GM21423 (cell line): ENCODE measurements at regions not wholly inside any gene's neighbourhood (a gene's known extent, or its start where the extent isn't known, plus 50 kb on each side); places are given as distances from the start of the nearest gene placed in this dataset.
A peak's percentile ranks its signal among the peaks of the same experiment; 100 is the strongest.

Experiments
- ATAC-seq: cut with Tn5 transposase; IDR thresholded peaks from one replicate; pipeline ENCODE4 v1.9.1; 2021; ENCODE audit warnings: mild to moderate bottlenecking, moderate library complexity; ENCODE audit not compliant: unreplicated experiment

- ATAC-seq, result no peak
Measured at GRCh38 chr13:76538004-76538403, 348.2 kb downstream of the KCTD12 start.

GRCh38 chr13:76533251-76533650, 353.0 kb downstream of the KCTD12 start:
- no peak for ATAC-seq

DNA sequence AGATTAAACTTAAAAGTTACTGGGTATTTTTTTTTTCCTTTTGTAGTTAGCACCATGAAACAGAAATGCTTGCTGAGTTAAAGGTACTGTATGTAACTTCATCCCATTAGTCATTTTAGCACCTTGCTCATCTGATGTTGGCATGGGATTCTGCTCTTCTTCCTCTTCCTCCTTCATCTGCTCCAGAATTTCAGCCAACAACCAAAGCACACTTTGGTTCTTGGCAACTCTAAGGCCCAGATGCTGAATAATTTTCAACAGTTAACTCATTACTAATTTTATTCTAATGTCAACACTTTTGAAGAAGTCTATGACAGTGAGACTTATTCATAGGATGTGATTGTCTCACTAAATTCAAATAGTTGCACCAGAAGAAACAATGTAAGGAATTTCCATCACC, 359.2 kb downstream of the KCTD12 start:
- no peak for ATAC-seq

GRCh38 chr13:76523740-76524340, 362.4 kb downstream of the KCTD12 start:
- no peak for ATAC-seq

DNA sequence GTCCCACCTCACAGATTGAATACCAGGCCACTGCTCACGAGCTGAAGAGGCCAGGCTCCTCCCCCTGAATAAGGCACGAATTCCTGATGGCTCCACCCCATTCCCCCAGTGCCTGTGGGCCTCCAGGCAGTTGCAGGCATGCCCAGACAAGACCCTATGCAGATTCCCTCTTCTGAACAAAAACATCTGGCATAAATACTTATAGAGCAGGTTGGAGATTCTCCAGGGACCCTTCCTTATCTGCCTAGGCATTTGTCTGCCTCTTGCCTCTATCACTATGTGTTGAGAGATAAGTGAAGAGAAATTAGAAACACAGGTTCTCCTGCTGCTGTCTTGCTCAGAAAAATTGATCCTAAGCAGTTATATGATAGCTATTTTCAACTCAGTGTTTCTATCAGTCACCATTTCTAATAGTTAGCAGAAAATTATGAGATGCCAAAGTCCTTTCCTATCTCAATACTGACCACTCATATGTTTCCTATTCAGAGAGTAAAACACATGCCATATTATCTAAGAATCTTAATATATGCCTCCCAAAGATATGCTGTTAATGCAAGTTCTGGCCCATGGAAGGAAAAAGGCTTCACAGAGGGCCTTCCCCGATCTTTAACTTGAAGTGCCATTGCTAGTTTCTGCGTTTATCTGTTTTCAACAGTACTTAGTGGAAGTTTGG, 364.0 kb downstream of the KCTD12 start:
- no peak for ATAC-seq

DNA sequence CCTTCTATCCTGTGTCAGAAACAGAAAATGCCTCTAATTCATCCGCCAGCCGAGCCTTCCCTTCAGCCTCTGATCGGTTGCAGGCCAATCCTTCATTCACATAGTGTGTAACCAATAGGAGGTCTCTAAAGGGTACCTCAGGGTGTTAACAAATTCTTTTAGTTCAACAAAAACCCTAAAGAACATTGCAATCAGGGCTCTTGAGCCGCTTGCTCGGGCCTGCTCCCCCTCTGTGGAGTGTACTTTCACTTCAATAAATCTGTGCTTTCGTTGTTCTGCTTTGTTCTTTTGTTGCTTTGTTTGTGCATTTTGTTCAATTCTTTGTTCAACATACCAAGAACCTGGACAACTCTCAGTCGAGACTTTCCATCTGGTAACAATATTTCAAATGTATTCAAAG, 366.5 kb downstream of the KCTD12 start:
- ATAC-seq, result no peak

- no peak for ATAC-seq
Measured at GRCh38 chr13:76516586-76516985, 369.6 kb downstream of the KCTD12 start.

DNA sequence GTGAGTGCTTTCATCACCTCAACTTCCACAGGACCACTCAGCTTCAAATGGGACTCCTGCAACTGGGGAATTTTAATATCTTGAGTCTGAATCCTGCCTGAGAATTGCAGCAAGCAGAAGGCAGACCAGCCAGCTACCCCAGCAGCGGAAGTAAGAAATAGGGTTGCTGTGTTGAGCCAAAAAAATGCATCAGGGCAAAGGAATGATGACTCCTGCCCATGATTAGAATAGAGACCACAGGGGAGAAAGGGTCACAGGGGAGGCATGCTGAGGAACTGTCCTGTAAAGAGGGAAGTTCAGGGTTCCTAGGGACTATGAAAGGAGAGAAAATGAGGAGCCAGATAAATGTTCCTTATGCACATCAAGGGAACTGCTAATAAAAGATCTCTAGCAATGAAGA, 370.2 kb downstream of the KCTD12 start:
- no peak for ATAC-seq

DNA sequence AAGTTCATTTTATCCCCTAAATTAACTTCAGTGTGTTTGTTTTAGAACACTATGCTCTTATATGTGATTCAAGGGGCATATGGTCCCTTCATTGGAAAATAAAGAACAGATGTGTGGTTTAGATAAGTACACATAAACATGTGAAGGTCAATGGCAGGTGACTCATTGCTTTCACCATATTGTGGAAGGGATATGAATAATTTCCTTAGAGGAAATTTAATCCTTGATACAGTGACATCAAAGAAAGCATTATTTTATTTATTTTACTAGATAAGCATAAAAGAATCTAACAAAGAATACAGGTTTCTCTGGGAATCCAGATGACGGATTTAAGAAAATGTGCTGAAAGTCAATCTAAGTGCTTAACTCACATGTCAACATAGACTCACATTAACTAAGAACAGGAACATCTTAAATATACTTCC, 373.5 kb downstream of the KCTD12 start:
- ATAC-seq, result no peak

GRCh38 chr13:76505437-76505836, 380.8 kb downstream of the KCTD12 start:
- no peak for ATAC-seq

- ATAC-seq, result no peak
Measured at GRCh38 chr13:76503766-76504165, 382.4 kb downstream of the KCTD12 start.

DNA sequence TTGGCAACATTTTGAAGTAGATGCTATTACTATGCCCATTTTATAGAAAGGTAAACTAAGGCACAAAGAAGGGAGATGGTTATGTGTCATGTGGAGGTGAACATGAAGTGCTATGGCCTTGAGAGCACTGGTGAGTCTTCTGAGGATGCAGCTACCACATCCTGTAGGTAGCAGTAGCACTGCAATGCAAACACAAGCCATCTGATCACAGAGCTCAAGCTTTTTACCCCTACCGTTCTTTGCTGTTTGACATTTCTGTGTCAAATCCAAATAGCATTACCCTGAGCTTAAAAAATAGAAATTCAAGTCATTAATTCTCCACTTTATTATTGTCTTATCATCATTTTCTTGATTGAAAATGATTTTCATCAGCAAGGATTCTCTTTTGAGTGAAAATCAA, 382.9 kb downstream of the KCTD12 start:
- no peak for ATAC-seq

DNA sequence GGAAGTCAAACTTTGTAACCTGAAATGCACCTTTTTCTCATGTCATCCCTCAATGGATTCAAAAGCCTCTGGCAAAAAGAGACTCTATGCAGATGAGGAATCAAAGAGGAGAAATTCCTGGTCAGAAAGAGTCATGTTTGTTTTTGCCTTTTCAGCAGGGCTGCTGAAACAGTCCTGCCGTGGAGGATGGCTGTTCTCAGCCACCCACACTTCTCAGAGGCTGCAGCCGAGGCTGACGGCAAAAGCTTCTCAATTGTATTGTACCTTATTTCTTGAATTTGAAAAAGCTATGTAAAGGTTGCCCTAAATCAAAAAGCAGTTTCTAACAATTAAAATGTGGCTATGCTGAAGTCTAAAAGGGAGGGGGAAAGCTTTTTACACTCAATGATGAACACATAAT, 385.3 kb downstream of the KCTD12 start:
- no peak for ATAC-seq

- ATAC-seq, result no peak
Measured at GRCh38 chr13:76499891-76500290, 386.3 kb downstream of the KCTD12 start.

- ATAC-seq, result no peak
Measured at GRCh38 chr13:76489274-76489673, 396.9 kb downstream of the KCTD12 start.

- no peak for ATAC-seq
Measured at GRCh38 chr13:76481738-76482137, 404.5 kb downstream of the KCTD12 start.

DNA sequence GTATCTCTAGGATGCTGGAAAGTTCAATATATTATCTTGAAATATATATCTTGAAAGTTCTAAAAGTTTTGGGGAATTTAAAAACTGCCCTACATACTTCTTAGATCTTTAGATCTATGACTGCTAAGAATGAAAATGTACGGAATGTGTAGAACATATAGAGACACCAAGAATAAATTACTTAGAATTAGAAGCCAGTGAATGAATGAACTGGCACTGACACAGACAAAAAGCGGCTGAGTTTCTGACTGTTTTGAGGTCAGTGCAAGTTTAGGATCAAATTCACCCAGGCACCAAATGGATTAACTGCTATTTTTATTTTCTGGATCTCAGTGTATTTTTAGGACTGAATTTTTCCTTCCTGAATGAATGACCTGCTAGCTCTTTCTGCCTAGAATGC, 411.2 kb downstream of the KCTD12 start:
- no peak for ATAC-seq

- no peak for ATAC-seq
Measured at GRCh38 chr13:76474356-76474755, 411.8 kb downstream of the KCTD12 start.

GRCh38 chr13:76473552-76474134, 412.6 kb downstream of the KCTD12 start:
- ATAC-seq, result peak; percentile 100

DNA sequence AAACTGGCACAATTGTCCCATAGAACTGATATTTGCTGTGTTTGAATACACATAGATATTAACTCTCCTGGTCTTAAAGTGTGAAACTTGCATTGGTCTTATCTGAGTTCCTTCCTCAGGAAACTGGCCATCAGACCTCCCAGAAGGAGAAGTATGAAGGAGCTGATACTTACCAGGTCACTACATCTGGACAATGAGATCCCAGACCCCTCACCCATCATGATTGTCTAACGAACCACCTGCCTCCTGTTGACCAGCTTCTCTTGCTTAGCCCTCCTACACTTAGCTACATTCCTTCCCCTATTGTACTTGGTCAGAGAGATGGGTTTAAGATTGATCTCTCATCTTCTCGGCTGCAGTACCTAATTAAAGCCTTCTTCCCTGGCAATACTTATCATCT, 413.3 kb downstream of the KCTD12 start:
- no peak for ATAC-seq

DNA sequence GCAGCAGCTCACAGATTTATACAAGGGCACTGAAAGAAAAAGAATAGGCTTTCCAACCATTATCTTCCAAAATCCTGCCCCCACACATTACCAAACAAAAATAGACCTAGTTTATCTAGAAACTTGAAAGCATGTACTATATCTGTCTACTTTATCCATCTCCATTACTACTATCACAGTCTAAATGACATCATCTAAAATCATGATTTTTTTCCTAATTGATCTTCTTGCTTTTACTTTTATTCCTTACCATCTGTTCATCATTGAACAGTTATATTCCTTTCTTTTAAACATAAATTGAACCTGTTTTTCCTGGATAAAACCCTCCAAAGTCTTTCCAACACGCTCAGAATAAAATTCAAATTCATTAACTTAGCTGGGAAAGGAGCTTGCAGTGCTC, 414.7 kb downstream of the KCTD12 start:
- ATAC-seq, result no peak

GRCh38 chr13:76470991-76471390, 415.2 kb downstream of the KCTD12 start:
- ATAC-seq, result no peak

DNA sequence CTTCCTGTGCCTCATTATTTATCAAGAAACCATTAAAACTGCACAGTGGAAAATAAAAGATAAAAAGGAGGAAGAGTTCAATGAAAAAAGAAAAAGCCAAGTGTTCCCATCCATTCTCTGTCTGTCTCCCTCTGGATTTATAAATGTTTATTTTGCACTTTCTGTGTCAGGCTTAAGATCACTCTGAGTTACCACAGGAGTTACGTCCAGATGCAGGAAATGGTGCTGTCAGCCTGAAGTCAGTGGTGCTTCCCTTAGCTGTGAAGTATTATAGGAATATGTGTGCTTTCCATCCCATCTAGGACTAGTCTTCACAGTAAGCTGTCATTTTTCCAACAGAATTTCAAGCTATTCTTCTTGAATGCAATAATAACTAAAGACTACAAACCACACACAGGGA, 420.2 kb downstream of the KCTD12 start:
- no peak for ATAC-seq
